HG02885 (cell line): ENCODE measurements at regions not wholly inside any gene's neighbourhood (a gene's known extent, or its start where the extent isn't known, plus 50 kb on each side); places are given as distances from the start of the nearest gene placed in this dataset.
"Not testable (repeated sequence)": the region's sequence is repeated elsewhere in the genome, so short reads cannot be mapped to it uniquely, and the experiment has no call there.

Source experiments
- ATAC-seq: cut with Tn5 transposase; IDR thresholded peaks from one replicate; pipeline ENCODE4 v1.9.1; 2021; ENCODE audit warnings: mild to moderate bottlenecking; ENCODE audit not compliant: unreplicated experiment, poor library complexity

GRCh38 chr13:71382285-71382684 is 484.7 kb downstream of the DACH1 start:
- ATAC-seq: no peak

- no peak for ATAC-seq
Observed at GRCh38 chr13:71380191-71380590, 486.8 kb downstream of the DACH1 start.

- ATAC-seq: no peak
Observed at GRCh38 chr13:71378961-71379905, 487.8 kb downstream of the DACH1 start.

GRCh38 chr13:71374471-71375049 is 492.4 kb downstream of the DACH1 start:
- ATAC-seq: no peak

GRCh38 chr13:71368336-71368735 is 498.7 kb downstream of the DACH1 start:
- ATAC-seq: no peak

- no peak for ATAC-seq
Observed at GRCh38 chr13:71360041-71360440, 507.0 kb downstream of the DACH1 start.

- no peak for ATAC-seq
Observed at GRCh38 chr13:71359641-71360040, 507.4 kb downstream of the DACH1 start.

GRCh38 chr13:71358218-71358617 is 508.8 kb downstream of the DACH1 start:
- no peak for ATAC-seq

- no peak for ATAC-seq
Observed at GRCh38 chr13:71355010-71355409, 512.0 kb downstream of the DACH1 start.

- ATAC-seq: no peak
Observed at GRCh38 chr13:71350886-71351285, 516.1 kb downstream of the DACH1 start.

- ATAC-seq: not testable (repeated sequence)
Observed at GRCh38 chr13:71345856-71346255, 521.1 kb downstream of the DACH1 start.

GRCh38 chr13:71339736-71340135 is 527.3 kb downstream of the DACH1 start:
- ATAC-seq: no peak

GRCh38 chr13:71339005-71339404 is 528.0 kb downstream of the DACH1 start:
- no peak for ATAC-seq

- ATAC-seq: no peak
Observed at GRCh38 chr13:71338070-71338469, 528.9 kb downstream of the DACH1 start.

- no peak for ATAC-seq
Observed at GRCh38 chr13:71327266-71327665, 539.7 kb downstream of the DACH1 start.

GRCh38 chr13:71325556-71325955 is 541.4 kb downstream of the DACH1 start:
- ATAC-seq: no peak

GRCh38 chr13:71323266-71323665 is 543.7 kb downstream of the DACH1 start:
- no peak for ATAC-seq

GRCh38 chr13:71320452-71320851 is 546.6 kb downstream of the DACH1 start:
- peak; percentile 47 for ATAC-seq

GRCh38 chr13:71316792-71317363 is 550.1 kb downstream of the DACH1 start:
- no peak for ATAC-seq

GRCh38 chr13:71312923-71313322 is 554.1 kb downstream of the DACH1 start:
- no peak for ATAC-seq

GRCh38 chr13:71309905-71310304 is 557.1 kb downstream of the DACH1 start:
- ATAC-seq: peak; percentile 55
